ENCODE measurements at regions not wholly inside any gene's neighbourhood (a gene's known extent, or its start where the extent isn't known, plus 50 kb on each side); places are given as distances from the start of the nearest gene placed in this dataset.
A peak's percentile ranks its signal among the peaks of the same experiment; 100 is the strongest.

- Histone ChIP-seq H3K27ac (peak overlapping the region; percentile 71 to 78), H3K9me3 (no peaks in the 10 kb centered on the region), H3K4me3 (no peak overlapping the region), H3K27me3 (no peaks in the 10 kb centered on the region), H3K36me3 (no peaks in the 10 kb centered on the region), H3K4me1 (peaks cover 0 to 42% of the 10 kb centered on the region in 2 donors)
- DNase-seq (ENCODE audit: low spot score) = no peak
- TF ChIP-seq, protein P1, sequence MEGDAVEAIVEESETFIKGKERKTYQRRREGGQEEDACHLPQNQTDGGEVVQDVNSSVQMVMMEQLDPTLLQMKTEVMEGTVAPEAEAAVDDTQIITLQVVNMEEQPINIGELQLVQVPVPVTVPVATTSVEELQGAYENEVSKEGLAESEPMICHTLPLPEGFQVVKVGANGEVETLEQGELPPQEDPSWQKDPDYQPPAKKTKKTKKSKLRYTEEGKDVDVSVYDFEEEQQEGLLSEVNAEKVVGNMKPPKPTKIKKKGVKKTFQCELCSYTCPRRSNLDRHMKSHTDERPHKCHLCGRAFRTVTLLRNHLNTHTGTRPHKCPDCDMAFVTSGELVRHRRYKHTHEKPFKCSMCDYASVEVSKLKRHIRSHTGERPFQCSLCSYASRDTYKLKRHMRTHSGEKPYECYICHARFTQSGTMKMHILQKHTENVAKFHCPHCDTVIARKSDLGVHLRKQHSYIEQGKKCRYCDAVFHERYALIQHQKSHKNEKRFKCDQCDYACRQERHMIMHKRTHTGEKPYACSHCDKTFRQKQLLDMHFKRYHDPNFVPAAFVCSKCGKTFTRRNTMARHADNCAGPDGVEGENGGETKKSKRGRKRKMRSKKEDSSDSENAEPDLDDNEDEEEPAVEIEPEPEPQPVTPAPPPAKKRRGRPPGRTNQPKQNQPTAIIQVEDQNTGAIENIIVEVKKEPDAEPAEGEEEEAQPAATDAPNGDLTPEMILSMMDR (IDR thresholded peaks at IDR 0.05) = no peak
Observed at GRCh38 chr13:44273991-44274770, 99.4 kb upstream of the SERP2 start.

GRCh38 chr13:44274771-44275205, 98.8 kb upstream of the SERP2 start:
- Histone ChIP-seq H3K4me1 (peaks cover 0 to 42% of the 10 kb centered on the region in 2 donors), H3K36me3 (no peaks in the 10 kb centered on the region), H3K27me3 (no peaks in the 10 kb centered on the region), H3K4me3 (no peak overlapping the region), H3K9me3 (no peaks in the 10 kb centered on the region), H3K27ac (peak overlapping the region; percentile 71 to 78)
- TF ChIP-seq, protein P1 (IDR thresholded peaks at IDR 0.05) = no peak
- DNase-seq (ENCODE audit: low spot score) = no peak

DNA sequence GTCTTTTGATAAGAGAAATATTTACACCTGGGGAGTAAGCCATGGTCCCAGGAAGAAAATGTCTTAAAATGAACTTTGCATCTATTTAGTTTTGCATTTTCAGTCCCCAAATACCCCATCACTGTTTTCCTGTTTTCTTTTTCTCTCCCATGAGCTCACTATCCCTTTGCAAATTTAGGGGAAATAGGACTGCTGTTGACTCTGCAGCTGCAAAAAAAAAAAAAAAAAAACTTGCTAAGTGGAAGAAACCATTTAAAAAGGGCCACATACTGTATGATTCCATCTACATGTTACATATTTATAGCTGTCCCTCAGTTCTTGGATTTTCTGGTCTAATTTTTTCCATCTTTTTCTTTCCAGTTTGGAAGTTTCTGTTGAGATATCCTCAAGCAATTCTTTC, 98.2 kb upstream of the SERP2 start:
- no peaks in the 10 kb centered on the region for H3K27me3 ChIP-seq
- H3K4me1 ChIP-seq = peaks cover 0 to 42% of the 10 kb centered on the region in 2 donors
- TF ChIP-seq, protein P1 (IDR thresholded peaks at IDR 0.05) = no peak
- peak overlapping the region in 1 of 2 donors; percentile 78 for H3K27ac ChIP-seq
- no peak for DNase-seq (ENCODE audit: low spot score)
- no peaks in the 10 kb centered on the region for H3K36me3 ChIP-seq
- H3K4me3 ChIP-seq = no peak overlapping the region
- H3K9me3 ChIP-seq = no peaks in the 10 kb centered on the region

DNA sequence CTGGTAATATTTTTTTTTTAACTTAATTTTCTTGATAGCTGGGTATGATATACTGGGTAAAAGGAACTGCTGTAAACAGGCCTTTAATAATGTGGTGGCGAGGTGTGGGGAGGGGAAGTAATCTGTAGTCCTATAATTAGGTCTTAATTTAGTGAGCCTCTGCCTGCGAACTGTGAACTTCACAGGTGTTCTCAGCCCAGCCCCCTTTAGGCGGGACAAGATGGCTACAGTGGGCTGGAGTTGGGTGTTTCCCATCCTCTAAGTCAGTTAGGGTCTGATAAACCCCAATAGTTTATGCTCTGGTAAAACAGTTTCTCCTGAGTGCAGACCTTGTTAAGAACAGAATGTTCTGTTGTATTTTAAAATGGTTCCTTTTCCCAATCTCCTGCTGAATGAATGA, 97.6 kb upstream of the SERP2 start:
- Histone ChIP-seq H3K27me3 (no peaks in the 10 kb centered on the region), H3K27ac (no peak overlapping the region)

GRCh38 chr13:44277459-44277858, 96.2 kb upstream of the SERP2 start:
- Histone ChIP-seq H3K27ac (no peak overlapping the region), H3K4me1 (peaks cover 0 to 23% of the 10 kb centered on the region in 2 donors), H3K36me3 (no peaks in the 10 kb centered on the region), H3K4me3 (no peak overlapping the region), H3K27me3 (no peaks in the 10 kb centered on the region), H3K9me3 (no peaks in the 10 kb centered on the region)
- TF ChIP-seq, protein P1 (IDR thresholded peaks at IDR 0.05) = no peak
- no peak for DNase-seq (ENCODE audit: low spot score)

More for the DNA sequence above, 97.6 kb upstream of the SERP2 start:
- TF ChIP-seq, protein P1 (IDR thresholded peaks at IDR 0.05) = no peak
- Histone ChIP-seq H3K4me1 (peaks cover 0 to 36% of the 10 kb centered on the region in 2 donors), H3K9me3 (no peaks in the 10 kb centered on the region), H3K4me3 (no peak overlapping the region), H3K36me3 (no peaks in the 10 kb centered on the region)
- DNase-seq (ENCODE audit: low spot score) = no peak
